ENCODE measurements at regions not wholly inside any gene's neighbourhood (a gene's known extent, or its start where the extent isn't known, plus 50 kb on each side); places are given as distances from the start of the nearest gene placed in this dataset.
A peak's percentile ranks its signal among the peaks of the same experiment; 100 is the strongest.

GRCh38 chr14:86799244-86799647 lies 1193.7 kb downstream of the GALC start:
- peak in 2 of 3 donors; percentile 27 to 65 for DNase-seq
- no peak for ATAC-seq (ENCODE audit: insufficient read depth, low FRiP score)

GRCh38 chr14:86798330-86798729 lies 1194.7 kb downstream of the GALC start:
- Histone ChIP-seq H3K9me3 (ENCODE audit: control insufficient read depth in 4 of 4, insufficient read depth in 3 of 4, low read length in 3 of 4) (no peaks in the 10 kb centered on the region), H3K9ac (ENCODE audit: insufficient read depth in 1 of 2, low read length in 2 of 2) (no peak overlapping the region), H3K27me3 (ENCODE audit: control insufficient read depth in 3 of 3, insufficient read depth in 3 of 3, low read length in 2 of 3) (no peaks in the 10 kb centered on the region), H3K27ac (ENCODE audit: low read depth in 1 of 2, low read length in 1 of 2) (no peak overlapping the region), H3K36me3 (ENCODE audit: control insufficient read depth in 4 of 4, insufficient read depth in 4 of 4, low read length in 4 of 4) (no peaks in the 10 kb centered on the region), H3K4me3 (no peak overlapping the region), H3K4me1 (ENCODE audit: control insufficient read depth in 5 of 5, insufficient read depth in 5 of 5, low read length in 5 of 5) (no peaks in the 10 kb centered on the region)
- TF ChIP-seq CTCF (IDR thresholded peaks at IDR 0.05; ENCODE audit: control extremely low read depth, extremely low read depth): no peak
- no peak for ATAC-seq (ENCODE audit: insufficient read depth, low FRiP score)
- no peak for DNase-seq

More at GRCh38 chr14:86799244-86799647, 1193.7 kb downstream of the GALC start:
- no peak for TF ChIP-seq CTCF (IDR thresholded peaks at IDR 0.05; ENCODE audit: control extremely low read depth, extremely low read depth)
- Histone ChIP-seq H3K27ac (ENCODE audit: low read depth in 1 of 2, low read length in 1 of 2) (no peak overlapping the region), H3K9me3 (ENCODE audit: control insufficient read depth in 4 of 4, insufficient read depth in 3 of 4, low read length in 3 of 4) (no peaks in the 10 kb centered on the region), H3K4me1 (ENCODE audit: control insufficient read depth in 5 of 5, insufficient read depth in 5 of 5, low read length in 5 of 5) (no peaks in the 10 kb centered on the region), H3K4me3 (no peak overlapping the region), H3K9ac (ENCODE audit: insufficient read depth in 1 of 2, low read length in 2 of 2) (no peak overlapping the region), H3K36me3 (ENCODE audit: control insufficient read depth in 4 of 4, insufficient read depth in 4 of 4, low read length in 4 of 4) (no peaks in the 10 kb centered on the region), H3K27me3 (ENCODE audit: control insufficient read depth in 3 of 3, insufficient read depth in 3 of 3, low read length in 2 of 3) (no peaks in the 10 kb centered on the region)
- WGBS, 2 donors: 50 to 55% methylated on average over 2 of the region's 2 CpGs

GRCh38 chr14:86797075-86797351 lies 1196.0 kb downstream of the GALC start:
- Histone ChIP-seq H3K27me3 (ENCODE audit: control insufficient read depth in 3 of 3, insufficient read depth in 3 of 3, low read length in 2 of 3) (no peaks in the 10 kb centered on the region), H3K9ac (ENCODE audit: insufficient read depth in 1 of 2, low read length in 2 of 2) (no peak overlapping the region), H3K27ac (ENCODE audit: low read depth in 1 of 2, low read length in 1 of 2) (no peak overlapping the region), H3K4me1 (ENCODE audit: control insufficient read depth in 5 of 5, insufficient read depth in 5 of 5, low read length in 5 of 5) (no peaks in the 10 kb centered on the region), H3K4me3 (no peak overlapping the region), H3K36me3 (ENCODE audit: control insufficient read depth in 4 of 4, insufficient read depth in 4 of 4, low read length in 4 of 4) (no peaks in the 10 kb centered on the region), H3K9me3 (ENCODE audit: control insufficient read depth in 4 of 4, insufficient read depth in 3 of 4, low read length in 3 of 4) (peaks cover 0 to under 1% (median 0%) of the 10 kb centered on the region in 4 donors)
- TF ChIP-seq CTCF (IDR thresholded peaks at IDR 0.05; ENCODE audit: control extremely low read depth, extremely low read depth): no peak
- whole genome bisulfite sequencing, 2 donors: 90 to 96% methylated on average over 2 of the region's 2 CpGs
- ATAC-seq (ENCODE audit: insufficient read depth, low FRiP score) (no peak), DNase-seq (no peak)

GRCh38 chr14:86796221-86797074 lies 1196.5 kb downstream of the GALC start:
- TF ChIP-seq CTCF (IDR thresholded peaks at IDR 0.05; ENCODE audit: control extremely low read depth, extremely low read depth): no peak
- H3K27me3 ChIP-seq (ENCODE audit: control insufficient read depth in 3 of 3, insufficient read depth in 3 of 3, low read length in 2 of 3): no peaks in the 10 kb centered on the region
- no peak overlapping the region for H3K4me3 ChIP-seq
- H3K4me1 ChIP-seq (ENCODE audit: control insufficient read depth in 5 of 5, insufficient read depth in 5 of 5, low read length in 5 of 5): no peaks in the 10 kb centered on the region
- H3K36me3 ChIP-seq (ENCODE audit: control insufficient read depth in 4 of 4, insufficient read depth in 4 of 4, low read length in 4 of 4): no peaks in the 10 kb centered on the region
- ATAC-seq (ENCODE audit: insufficient read depth, low FRiP score) (no peak), DNase-seq (no peak)
- no peak overlapping the region for H3K27ac ChIP-seq (ENCODE audit: low read depth in 1 of 2, low read length in 1 of 2)
- H3K9me3 ChIP-seq (ENCODE audit: control insufficient read depth in 4 of 4, insufficient read depth in 3 of 4, low read length in 3 of 4): peaks cover 0 to 3% (median 0%) of the 10 kb centered on the region in 4 donors
- 53 to 57% methylated on average over 6 of the region's 6 CpGs for WGBS, 2 donors
- no peak overlapping the region for H3K9ac ChIP-seq (ENCODE audit: insufficient read depth in 1 of 2, low read length in 2 of 2)
